HEK293 (cell line): ENCODE measurements at regions not wholly inside any gene's neighbourhood (a gene's known extent, or its start where the extent isn't known, plus 50 kb on each side); places are given as distances from the start of the nearest gene placed in this dataset.

Experiments
- CTCF ChIA-PET: fragments of 350-600 bp; formaldehyde crosslinking; extraction: SDS; loops from one replicate; lab custom pipeline; 2021; ENCODE audit warnings: antibody characterized with exemption; lab: Yijun Ruan, JAX
- POLR2A ChIA-PET: fragments of 300-600 bp; formaldehyde crosslinking; extraction: SDS; loops from one replicate; lab custom pipeline; 2020; ENCODE audit warnings: antibody characterized with exemption, inconsistent platforms; lab: Yijun Ruan, JAX
- H3K27ac ChIP-seq: fragments of 200-500 bp; sonication (Bioruptor generic); 2 replicates; pipeline ENCODE4 v1.5.1; 2014; ENCODE audit warnings: low read depth, low read length, control low read depth, inconsistent platforms; ENCODE audit errors: extremely low read depth
- H3K36me3 ChIP-seq, 2 experiments: fragments of 200-500 bp in 1 of 2; sonication (Bioruptor generic) in 1 of 2; 1 replicate in 1 of 2; 2 replicates in 1 of 2; pipeline ENCODE4 v1.5.1; 2014 to 2017; ENCODE audit warnings: inconsistent platforms in 2 of 2, low read length in 2 of 2; ENCODE audit not compliant: control insufficient read depth in 2 of 2, insufficient read depth in 1 of 2
- H3K4me1 ChIP-seq: fragments of 200-500 bp; sonication (Bioruptor generic); 2 replicates; pipeline ENCODE4 v1.5.1; 2014; ENCODE audit warnings: mild to moderate bottlenecking, low read length, inconsistent platforms; ENCODE audit not compliant: control insufficient read depth, insufficient read depth
- H3K4me3 ChIP-seq: 2 replicates; pipeline ENCODE4 v1.5.1; 2011; ENCODE audit warnings: low read depth, mild to moderate bottlenecking, control low read depth, low read length, moderate library complexity
- H3K9me3 ChIP-seq: fragments of 200-500 bp; sonication (Bioruptor generic); 2 replicates; pipeline ENCODE4 v1.5.1; 2014; ENCODE audit warnings: low read depth, low read length, inconsistent platforms; ENCODE audit not compliant: control insufficient read depth, insufficient read depth
- BCL11A ChIP-seq: fragments of 450-650 bp; formaldehyde crosslinking; IDR thresholded peaks from 2 replicates; pipeline ENCODE4 v1.5.1; 2016; ENCODE audit warnings: low read depth, missing biosample characterization, missing genetic modification characterization
- EGR2 ChIP-seq: fragments of 450-650 bp; formaldehyde crosslinking; IDR thresholded peaks from 2 replicates; pipeline ENCODE4 v1.5.1; 2016; ENCODE audit warnings: low read depth, missing biosample characterization, missing genetic modification characterization
- GLIS1 ChIP-seq: fragments of 450-650 bp; formaldehyde crosslinking; IDR thresholded peaks from 2 replicates; pipeline ENCODE4 v1.5.1; 2016; ENCODE audit warnings: missing biosample characterization, missing genetic modification characterization
- GLIS2 ChIP-seq: fragments of 450-650 bp; formaldehyde crosslinking; IDR thresholded peaks from 2 replicates; pipeline ENCODE4 v1.5.1; 2016; ENCODE audit warnings: missing biosample characterization, missing genetic modification characterization
- HOXC10 ChIP-seq: sonication (generic); formaldehyde crosslinking; IDR thresholded peaks from 2 replicates; pipeline ENCODE4 v1.8.1; 2023; ENCODE audit warnings: mild to moderate bottlenecking, missing genetic modification reagents
- KLF1 ChIP-seq: fragments of 450-650 bp; formaldehyde crosslinking; IDR thresholded peaks from 2 replicates; pipeline ENCODE4 v1.5.1; 2016; ENCODE audit warnings: missing biosample characterization, missing genetic modification characterization
- KLF9 ChIP-seq: fragments of 450-650 bp; formaldehyde crosslinking; IDR thresholded peaks from 2 replicates; pipeline ENCODE4 v1.5.1; 2016; ENCODE audit warnings: missing biosample characterization, missing genetic modification characterization, low read depth
- MEIS1 ChIP-seq: sonication (generic); formaldehyde crosslinking; IDR thresholded peaks from 2 replicates; pipeline ENCODE4 v1.8.1; 2022; ENCODE audit warnings: missing genetic modification reagents, mild to moderate bottlenecking, borderline replicate concordance
- MZF1 ChIP-seq: fragments of 450-650 bp; formaldehyde crosslinking; IDR thresholded peaks from 2 replicates; pipeline ENCODE4 v1.5.1; 2017; ENCODE audit warnings: missing biosample characterization, missing genetic modification characterization, borderline replicate concordance
- RBAK ChIP-seq: fragments of 450-650 bp; formaldehyde crosslinking; IDR thresholded peaks from 2 replicates; pipeline ENCODE4 v1.5.1; 2016; ENCODE audit warnings: missing biosample characterization, missing genetic modification characterization
- REPIN1 ChIP-seq: fragments of 450-650 bp; formaldehyde crosslinking; IDR thresholded peaks from 2 replicates; pipeline ENCODE4 v1.5.1; 2017; ENCODE audit warnings: missing biosample characterization, missing genetic modification characterization, low read depth
- SCRT2 ChIP-seq: fragments of 450-650 bp; formaldehyde crosslinking; IDR thresholded peaks from 2 replicates; pipeline ENCODE4 v1.5.1; 2016; ENCODE audit warnings: missing biosample characterization, missing genetic modification characterization
- ZBTB17 ChIP-seq: fragments of 450-650 bp; formaldehyde crosslinking; IDR thresholded peaks from 2 replicates; pipeline ENCODE4 v1.5.1; 2016; ENCODE audit warnings: missing biosample characterization, missing genetic modification characterization
- ZBTB8A ChIP-seq: fragments of 450-650 bp; formaldehyde crosslinking; IDR thresholded peaks from 2 replicates; pipeline ENCODE4 v1.5.1; 2016; ENCODE audit warnings: missing biosample characterization, missing genetic modification characterization
- ZEB2 ChIP-seq: fragments of 450-650 bp; formaldehyde crosslinking; IDR thresholded peaks from 2 replicates; pipeline ENCODE4 v1.5.1; 2016; ENCODE audit warnings: missing biosample characterization, missing genetic modification characterization
- ZFHX2 ChIP-seq: fragments of 450-650 bp; formaldehyde crosslinking; conservative IDR thresholded peaks from 2 replicates; pipeline ENCODE4 v1.5.1; 2016; ENCODE audit warnings: missing biosample characterization, missing genetic modification characterization
- ZFP69B ChIP-seq: fragments of 450-650 bp; formaldehyde crosslinking; IDR thresholded peaks from 2 replicates; pipeline ENCODE4 v1.5.1; 2016; ENCODE audit warnings: missing biosample characterization, missing genetic modification characterization
- ZNF132 ChIP-seq: fragments of 450-650 bp; formaldehyde crosslinking; IDR thresholded peaks from 2 replicates; pipeline ENCODE4 v1.5.1; 2017; ENCODE audit warnings: missing biosample characterization, missing genetic modification characterization, borderline replicate concordance
- ZNF138 ChIP-seq: fragments of 450-650 bp; formaldehyde crosslinking; IDR thresholded peaks from 2 replicates; pipeline ENCODE4 v1.5.1; 2016; ENCODE audit warnings: missing biosample characterization, missing genetic modification characterization, borderline replicate concordance
- ZNF146 ChIP-seq: fragments of 450-650 bp; formaldehyde crosslinking; IDR thresholded peaks from 2 replicates; pipeline ENCODE4 v1.5.1; 2016; ENCODE audit warnings: missing biosample characterization, missing genetic modification characterization
- ZNF157 ChIP-seq: fragments of 450-650 bp; formaldehyde crosslinking; IDR thresholded peaks from 2 replicates; pipeline ENCODE4 v1.5.1; 2016; ENCODE audit warnings: missing biosample characterization, missing genetic modification characterization
- ZNF202 ChIP-seq: fragments of 450-650 bp; formaldehyde crosslinking; IDR thresholded peaks from 2 replicates; pipeline ENCODE4 v1.5.1; 2016; ENCODE audit warnings: missing biosample characterization, missing genetic modification characterization, borderline replicate concordance
- ZNF221 ChIP-seq: fragments of 450-650 bp; formaldehyde crosslinking; IDR thresholded peaks from 2 replicates; pipeline ENCODE4 v1.5.1; 2017; ENCODE audit warnings: missing biosample characterization, missing genetic modification characterization, borderline replicate concordance
- ZNF391 ChIP-seq: fragments of 450-650 bp; formaldehyde crosslinking; IDR thresholded peaks from 2 replicates; pipeline ENCODE4 v1.5.1; 2016; ENCODE audit warnings: low read depth, missing biosample characterization, missing genetic modification characterization, borderline replicate concordance
- ZNF433 ChIP-seq: fragments of 450-650 bp; formaldehyde crosslinking; IDR thresholded peaks from 2 replicates; pipeline ENCODE4 v1.5.1; 2016; ENCODE audit warnings: missing biosample characterization, missing genetic modification characterization, low read depth
- ZNF626 ChIP-seq: fragments of 450-650 bp; sonication (Bioruptor Pico); formaldehyde crosslinking; IDR thresholded peaks from 2 replicates; pipeline ENCODE4 v1.5.1; 2018; ENCODE audit warnings: missing biosample characterization, missing genetic modification characterization, inconsistent platforms
- ZNF660 ChIP-seq: fragments of 450-650 bp; IDR thresholded peaks from 2 replicates; pipeline ENCODE4 v1.5.1; 2018; ENCODE audit warnings: missing biosample characterization, mild to moderate bottlenecking, missing genetic modification characterization
- ZNF777 ChIP-seq: fragments of 450-650 bp; formaldehyde crosslinking; IDR thresholded peaks from 2 replicates; pipeline ENCODE4 v1.5.1; 2017; ENCODE audit warnings: missing biosample characterization, missing genetic modification characterization, borderline replicate concordance
- TF ChIP-seq, protein P1 (sequence below): fragments of 450-650 bp; formaldehyde crosslinking; IDR thresholded peaks from 2 replicates; pipeline ENCODE4 v1.5.1; 2016; ENCODE audit warnings: missing biosample characterization, missing genetic modification characterization
- TF ChIP-seq, protein P2 (sequence below): fragments of 450-650 bp; formaldehyde crosslinking; IDR thresholded peaks from 2 replicates; pipeline ENCODE4 v1.5.1; 2017; ENCODE audit warnings: missing biosample characterization, missing genetic modification characterization
- TF ChIP-seq, protein P3 (sequence below): fragments of 450-650 bp; IDR thresholded peaks from 2 replicates; pipeline ENCODE4 v1.5.1; 2018; ENCODE audit warnings: missing biosample characterization, mild to moderate bottlenecking, missing genetic modification characterization

DNA sequence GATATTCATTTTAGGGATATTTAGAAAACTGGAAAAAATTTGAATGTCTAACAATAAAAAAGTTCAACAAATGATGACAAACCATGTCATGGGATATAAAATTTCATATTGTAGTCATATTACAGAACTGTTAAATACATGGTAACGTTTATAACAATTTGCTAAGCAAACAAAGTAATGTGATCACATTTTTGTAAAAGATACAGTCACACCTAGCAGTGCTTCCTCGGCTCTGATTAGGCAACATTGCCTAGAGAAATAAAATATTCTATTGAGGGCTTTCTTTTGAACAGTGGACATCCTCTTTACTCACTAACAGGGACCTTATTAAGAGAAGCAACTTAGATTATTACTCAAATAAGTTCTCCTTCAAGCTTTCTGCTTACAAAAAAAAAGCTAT, 605.5 kb downstream of the GATA3 start (continued):
- no peak for TF ChIP-seq ZBTB8A (tag by site-specific recombination)
- TF ChIP-seq ZFHX2 = no peak
- TF ChIP-seq ZNF391 (tag by site-specific recombination) = no peak

DNA sequence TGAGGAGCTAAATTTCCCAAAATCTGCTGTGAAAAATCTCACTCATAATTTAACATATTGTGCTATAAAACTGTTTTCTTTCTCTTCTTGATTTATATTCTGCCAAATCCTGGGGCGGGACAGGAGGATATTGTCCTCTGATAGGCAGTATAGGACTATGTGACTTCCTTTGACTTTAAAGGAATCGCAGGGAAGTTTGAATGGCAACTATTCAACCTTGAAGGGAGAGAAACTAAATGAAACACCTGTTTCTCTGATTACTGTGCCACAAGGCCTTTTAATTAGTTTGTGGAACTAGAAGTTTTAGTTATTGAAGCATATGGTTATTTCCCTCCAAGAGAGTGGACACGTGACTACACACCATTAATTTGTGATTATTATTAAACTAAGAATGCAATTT, 607.4 kb downstream of the GATA3 start:
- H3K36me3 ChIP-seq = no peaks in the 10 kb centered on the region
- POLR2A ChIA-PET = no interaction called here
- CTCF ChIA-PET = no interaction called here
- H3K27ac ChIP-seq = no peak overlapping the region
- TF ChIP-seq ZNF132 = no peak
- no peak for TF ChIP-seq ZNF146 (tag by site-specific recombination)
- no peak for TF ChIP-seq RBAK (tag by site-specific recombination)
- no peak overlapping the region for H3K4me3 ChIP-seq
- no peaks in the 10 kb centered on the region for H3K4me1 ChIP-seq
- H3K9me3 ChIP-seq = no peaks in the 10 kb centered on the region

DNA sequence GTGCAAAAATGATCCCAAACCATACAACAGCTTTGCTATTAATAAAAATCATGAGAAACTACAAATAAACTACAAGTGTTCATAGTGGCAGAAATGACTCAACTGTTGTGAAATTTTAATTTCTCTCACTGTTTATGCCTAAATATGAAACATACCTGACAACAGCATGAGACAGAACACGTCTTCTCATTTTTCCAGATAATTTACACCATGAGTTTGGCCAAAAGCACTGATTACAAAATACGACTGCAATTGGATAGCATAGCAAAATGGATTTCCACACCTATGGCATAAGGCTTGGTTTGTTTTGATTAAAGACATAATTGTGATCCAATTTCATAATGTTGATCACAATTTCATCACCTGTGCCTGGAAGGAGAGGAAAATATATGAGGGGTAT, 608.6 kb downstream of the GATA3 start:
- no peak overlapping the region for H3K27ac ChIP-seq
- POLR2A ChIA-PET = no interaction called here
- no peaks in the 10 kb centered on the region for H3K4me1 ChIP-seq
- H3K9me3 ChIP-seq = peaks cover 2% of the 10 kb centered on the region; the same call in 1 of the 2 replicates
- TF ChIP-seq ZBTB17 (tag by site-specific recombination) (no peak), ZFP69B (tag by site-specific recombination) (no peak), ZNF433 (tag by site-specific recombination) (no peak), REPIN1 (tag by site-specific recombination) (no peak), ZNF202 (no peak), MEIS1 (CRISPR knock-in tag) (no peak), SCRT2 (no peak), ZNF626 (tag by site-specific recombination) (no peak), ZNF138 (no peak), ZNF660 (tag by site-specific recombination) (no peak), HOXC10 (CRISPR knock-in tag) (no peak), GLIS1 (tag by site-specific recombination) (no peak), KLF9 (no peak), GLIS2 (tag by site-specific recombination) (no peak)
- TF ChIP-seq, protein P1, sequence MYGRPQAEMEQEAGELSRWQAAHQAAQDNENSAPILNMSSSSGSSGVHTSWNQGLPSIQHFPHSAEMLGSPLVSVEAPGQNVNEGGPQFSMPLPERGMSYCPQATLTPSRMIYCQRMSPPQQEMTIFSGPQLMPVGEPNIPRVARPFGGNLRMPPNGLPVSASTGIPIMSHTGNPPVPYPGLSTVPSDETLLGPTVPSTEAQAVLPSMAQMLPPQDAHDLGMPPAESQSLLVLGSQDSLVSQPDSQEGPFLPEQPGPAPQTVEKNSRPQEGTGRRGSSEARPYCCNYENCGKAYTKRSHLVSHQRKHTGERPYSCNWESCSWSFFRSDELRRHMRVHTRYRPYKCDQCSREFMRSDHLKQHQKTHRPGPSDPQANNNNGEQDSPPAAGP (tag by site-specific recombination) = no peak
- TF ChIP-seq, protein P2, sequence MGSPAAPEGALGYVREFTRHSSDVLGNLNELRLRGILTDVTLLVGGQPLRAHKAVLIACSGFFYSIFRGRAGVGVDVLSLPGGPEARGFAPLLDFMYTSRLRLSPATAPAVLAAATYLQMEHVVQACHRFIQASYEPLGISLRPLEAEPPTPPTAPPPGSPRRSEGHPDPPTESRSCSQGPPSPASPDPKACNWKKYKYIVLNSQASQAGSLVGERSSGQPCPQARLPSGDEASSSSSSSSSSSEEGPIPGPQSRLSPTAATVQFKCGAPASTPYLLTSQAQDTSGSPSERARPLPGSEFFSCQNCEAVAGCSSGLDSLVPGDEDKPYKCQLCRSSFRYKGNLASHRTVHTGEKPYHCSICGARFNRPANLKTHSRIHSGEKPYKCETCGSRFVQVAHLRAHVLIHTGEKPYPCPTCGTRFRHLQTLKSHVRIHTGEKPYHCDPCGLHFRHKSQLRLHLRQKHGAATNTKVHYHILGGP (tag by site-specific recombination) = no peak
- CTCF ChIA-PET = no interaction called here
- no peak overlapping the region for H3K4me3 ChIP-seq
- no peaks in the 10 kb centered on the region for H3K36me3 ChIP-seq

DNA sequence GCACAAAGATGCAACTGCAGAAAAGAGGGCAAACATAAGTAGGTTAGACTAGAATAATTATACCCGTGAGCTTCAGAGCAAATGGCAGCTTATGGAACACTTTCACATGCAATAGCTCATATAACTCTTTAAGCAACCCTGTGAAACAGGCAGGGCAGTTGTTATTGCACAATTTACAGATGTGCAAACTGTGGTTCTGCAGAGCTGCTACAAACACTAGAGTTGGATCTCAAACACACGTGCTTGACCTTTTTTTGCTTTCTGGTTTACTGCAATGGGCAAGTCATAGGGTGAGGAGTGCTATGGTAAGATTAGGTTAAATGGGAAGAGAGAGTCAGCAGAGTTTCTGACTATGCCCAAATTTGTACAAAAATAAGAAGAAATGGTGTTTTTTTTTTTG, 610.8 kb downstream of the GATA3 start:
- Histone ChIP-seq H3K4me1 (no peaks in the 10 kb centered on the region), H3K9me3 (peaks cover 2% of the 10 kb centered on the region; the same call in 1 of the 2 replicates), H3K36me3 (no peaks in the 10 kb centered on the region), H3K27ac (no peak overlapping the region), H3K4me3 (no peak overlapping the region)
- ChIA-PET POLR2A (interaction anchor here (0.7 kb wide), 1 partner anchor 631 kb away, joined by 3 read pairs; no protein-coding TSS in a partner anchor), CTCF (no interaction called here)
- TF ChIP-seq RBAK (tag by site-specific recombination) = no peak
- no peak for TF ChIP-seq MZF1 (tag by site-specific recombination)
- no peak for TF ChIP-seq GLIS1 (tag by site-specific recombination)
- TF ChIP-seq ZNF221 (tag by site-specific recombination) = no peak
- no peak for TF ChIP-seq BCL11A (tag by site-specific recombination)
- no peak for TF ChIP-seq ZEB2 (tag by site-specific recombination)
- TF ChIP-seq ZNF157 (tag by site-specific recombination) = no peak
- TF ChIP-seq KLF1 (tag by site-specific recombination) = no peak
- no peak for TF ChIP-seq EGR2
- TF ChIP-seq ZNF777 (tag by site-specific recombination) = no peak
- TF ChIP-seq, protein P3, sequence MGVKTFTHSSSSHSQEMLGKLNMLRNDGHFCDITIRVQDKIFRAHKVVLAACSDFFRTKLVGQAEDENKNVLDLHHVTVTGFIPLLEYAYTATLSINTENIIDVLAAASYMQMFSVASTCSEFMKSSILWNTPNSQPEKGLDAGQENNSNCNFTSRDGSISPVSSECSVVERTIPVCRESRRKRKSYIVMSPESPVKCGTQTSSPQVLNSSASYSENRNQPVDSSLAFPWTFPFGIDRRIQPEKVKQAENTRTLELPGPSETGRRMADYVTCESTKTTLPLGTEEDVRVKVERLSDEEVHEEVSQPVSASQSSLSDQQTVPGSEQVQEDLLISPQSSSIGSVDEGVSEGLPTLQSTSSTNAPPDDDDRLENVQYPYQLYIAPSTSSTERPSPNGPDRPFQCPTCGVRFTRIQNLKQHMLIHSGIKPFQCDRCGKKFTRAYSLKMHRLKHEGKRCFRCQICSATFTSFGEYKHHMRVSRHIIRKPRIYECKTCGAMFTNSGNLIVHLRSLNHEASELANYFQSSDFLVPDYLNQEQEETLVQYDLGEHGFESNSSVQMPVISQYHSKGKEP (tag by site-specific recombination) = no peak
- no peak for TF ChIP-seq ZNF138
